Osteoblast (primary cell): ENCODE measurements at regions not wholly inside any gene's neighbourhood (a gene's known extent, or its start where the extent isn't known, plus 50 kb on each side); places are given as distances from the start of the nearest gene placed in this dataset.

ENCODE experiments used
- DNase-seq: peaks from one replicate; pipeline ENCODE4 v3.0.0; 2011; ENCODE audit warnings: low spot score, mixed read lengths; ENCODE audit not compliant: insufficient read length; ENCODE audit errors: missing footprints
- H2AFZ ChIP-seq: 2 replicates; pipeline ENCODE4 v1.6.0; 2011; ENCODE audit warnings: mild to moderate bottlenecking, low read length
- H3K27ac ChIP-seq: 2 replicates; pipeline ENCODE4 v1.5.1; 2011; ENCODE audit warnings: mild to moderate bottlenecking, low read depth, low read length, moderate library complexity
- H3K27me3 ChIP-seq: 2 replicates; pipeline ENCODE4 v1.6.0; 2012; ENCODE audit warnings: mild to moderate bottlenecking, control low read depth, inconsistent platforms, low read length, moderate library complexity; ENCODE audit not compliant: insufficient read depth
- H3K36me3 ChIP-seq: 2 replicates; pipeline ENCODE4 v1.5.1; 2011; ENCODE audit warnings: mild to moderate bottlenecking, low read length, control low read depth, moderate library complexity; ENCODE audit not compliant: insufficient read depth
- H3K4me1 ChIP-seq: 2 replicates; pipeline ENCODE4 v1.5.1; 2011; ENCODE audit warnings: mild to moderate bottlenecking, low read length, control low read depth, moderate library complexity; ENCODE audit not compliant: insufficient read depth
- H3K4me2 ChIP-seq: 2 replicates; pipeline ENCODE4 v1.6.0; 2011; ENCODE audit warnings: mild to moderate bottlenecking, low read length; ENCODE audit not compliant: insufficient read depth
- H3K4me3 ChIP-seq: fragments of 200-600 bp; sonication (generic); 3 replicates; pipeline ENCODE4 v1.5.1; 2012; ENCODE audit warnings: mild to moderate bottlenecking, low read length, inconsistent platforms; ENCODE audit not compliant: insufficient read depth
- H3K79me2 ChIP-seq: 2 replicates; pipeline ENCODE4 v1.6.0; 2012; ENCODE audit warnings: mild to moderate bottlenecking, low read length, control low read depth, inconsistent platforms; ENCODE audit not compliant: insufficient read depth
- H3K9me3 ChIP-seq: 2 replicates; pipeline ENCODE4 v1.5.1; 2011; ENCODE audit warnings: low read depth, low read length, control low read depth
- H4K20me1 ChIP-seq: 2 replicates; pipeline ENCODE4 v1.6.0; 2012; ENCODE audit warnings: mild to moderate bottlenecking, low read length, control low read depth; ENCODE audit not compliant: insufficient read depth
- CTCF ChIP-seq: IDR thresholded peaks from 2 replicates; pipeline ENCODE4 v1.5.1; 2011; ENCODE audit warnings: mild to moderate bottlenecking, low read depth, low read length, moderate library complexity; ENCODE audit errors: extremely low read depth

GRCh38 chr10:65808687-65809333 is 1117.0 kb upstream of the LRRTM3 start:
- H3K9me3 ChIP-seq, result no peaks in the 10 kb centered on the region
- H3K4me3 ChIP-seq, result no peak overlapping the region
- TF ChIP-seq CTCF, result no peak
- no peaks in the 10 kb centered on the region for H3K79me2 ChIP-seq
- DNase-seq, result no peak
- no peak overlapping the region for H3K4me2 ChIP-seq
- no peaks in the 10 kb centered on the region for H3K27me3 ChIP-seq
- no peaks in the 10 kb centered on the region for H4K20me1 ChIP-seq
- H3K36me3 ChIP-seq, result no peaks in the 10 kb centered on the region
- H3K4me1 ChIP-seq, result no peaks in the 10 kb centered on the region
- H3K27ac ChIP-seq, result no peak overlapping the region
- no peak overlapping the region for H2AFZ ChIP-seq

GRCh38 chr10:65811931-65812525 is 1113.8 kb upstream of the LRRTM3 start:
- Histone ChIP-seq H3K4me2 (no peak overlapping the region), H3K4me3 (no peak overlapping the region), H3K4me1 (no peaks in the 10 kb centered on the region), H3K79me2 (no peaks in the 10 kb centered on the region), H3K36me3 (no peaks in the 10 kb centered on the region), H3K27ac (no peak overlapping the region), H3K27me3 (no peaks in the 10 kb centered on the region), H3K9me3 (peaks cover 7% of the 10 kb centered on the region), H2AFZ (no peak overlapping the region), H4K20me1 (no peaks in the 10 kb centered on the region)
- TF ChIP-seq CTCF, result no peak
- DNase-seq, result no peak

- Histone ChIP-seq H3K36me3 (no peaks in the 10 kb centered on the region), H3K4me2 (no peak overlapping the region), H3K27me3 (no peaks in the 10 kb centered on the region), H3K9me3 (peaks cover 7% of the 10 kb centered on the region), H3K4me3 (no peak overlapping the region), H3K27ac (no peak overlapping the region), H4K20me1 (no peaks in the 10 kb centered on the region), H3K4me1 (no peaks in the 10 kb centered on the region), H2AFZ (no peak overlapping the region), H3K79me2 (no peaks in the 10 kb centered on the region)
- no peak for DNase-seq
- no peak for TF ChIP-seq CTCF
Observed at GRCh38 chr10:65816536-65816935, 1109.3 kb upstream of the LRRTM3 start.

- Histone ChIP-seq H3K9me3 (peaks cover 7% of the 10 kb centered on the region), H3K27me3 (no peaks in the 10 kb centered on the region), H4K20me1 (no peaks in the 10 kb centered on the region), H3K4me3 (no peak overlapping the region), H3K4me2 (no peak overlapping the region), H3K36me3 (no peaks in the 10 kb centered on the region), H3K4me1 (no peaks in the 10 kb centered on the region), H2AFZ (no peak overlapping the region), H3K79me2 (no peaks in the 10 kb centered on the region), H3K27ac (no peak overlapping the region)
- TF ChIP-seq CTCF, result no peak
- no peak for DNase-seq
Observed at GRCh38 chr10:65818990-65819389, 1106.8 kb upstream of the LRRTM3 start.
